HG02885 (cell line): ENCODE measurements at regions not wholly inside any gene's neighbourhood (a gene's known extent, or its start where the extent isn't known, plus 50 kb on each side); places are given as distances from the start of the nearest gene placed in this dataset.
"Not testable (repeated sequence)": the region's sequence is repeated elsewhere in the genome, so short reads cannot be mapped to it uniquely, and the experiment has no call there.

ENCODE experiments used
- ATAC-seq: cut with Tn5 transposase; IDR thresholded peaks from one replicate; pipeline ENCODE4 v1.9.1; 2021; ENCODE audit warnings: mild to moderate bottlenecking; ENCODE audit not compliant: unreplicated experiment, poor library complexity

DNA sequence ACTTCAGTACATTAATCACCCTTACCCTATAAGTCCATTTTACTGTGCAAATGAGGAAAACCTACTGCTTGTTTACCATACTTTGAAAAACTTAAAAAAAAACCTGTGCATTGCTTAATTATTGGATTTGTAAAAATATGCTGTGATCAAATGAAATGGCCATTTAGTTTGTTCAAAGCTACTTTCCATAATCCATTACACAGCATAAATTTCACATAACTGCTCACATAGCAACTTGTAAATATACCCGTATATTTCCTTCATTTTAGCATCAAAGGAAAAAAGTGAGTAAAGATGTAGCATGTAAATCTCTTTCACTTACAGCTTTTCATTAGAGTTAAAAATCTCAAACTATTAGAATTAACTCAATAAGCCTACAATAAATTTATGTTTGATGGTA is 415.1 kb downstream of the NR4A2 start:
- ATAC-seq, result no peak

DNA sequence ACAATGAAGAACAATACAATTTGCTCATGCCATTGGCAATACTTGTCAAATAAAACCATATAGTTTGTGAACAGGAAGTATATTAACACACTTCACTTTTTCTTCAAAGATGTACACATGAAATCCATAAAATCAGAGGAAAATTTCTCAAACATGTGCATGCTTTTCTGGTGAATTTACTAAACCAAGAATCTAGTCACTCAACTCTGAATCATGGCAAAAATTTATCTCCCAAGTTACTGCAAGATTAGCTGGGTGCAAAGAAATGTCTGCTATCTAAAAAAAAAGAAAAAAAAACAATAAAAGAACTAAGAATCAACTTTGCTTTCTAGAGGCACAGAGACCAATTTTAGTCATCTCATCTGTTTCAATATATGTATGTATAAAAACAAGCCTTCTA is 419.2 kb downstream of the NR4A2 start:
- no peak for ATAC-seq

DNA sequence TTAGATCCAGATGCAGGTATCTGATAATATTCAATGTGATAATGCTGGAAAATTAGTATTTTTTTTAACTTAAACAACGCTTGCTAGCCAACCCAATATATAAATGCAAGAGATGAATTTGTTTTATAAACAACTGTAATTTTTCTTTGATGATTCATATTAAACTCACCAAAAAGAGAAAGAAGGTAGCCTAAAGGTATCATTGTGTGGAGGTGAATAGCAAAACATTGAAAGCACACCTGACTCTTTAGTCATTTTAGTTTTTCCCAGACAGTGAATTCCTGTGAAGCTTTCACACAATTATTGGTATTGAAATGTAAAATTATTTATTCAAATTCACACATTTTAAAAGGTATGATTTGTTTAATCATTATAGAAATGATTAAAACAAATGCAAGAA is 424.0 kb downstream of the NR4A2 start:
- ATAC-seq, result no peak

- ATAC-seq, result no peak
Observed at GRCh38 chr2:155907211-155907610, 425.3 kb downstream of the NR4A2 start.

DNA sequence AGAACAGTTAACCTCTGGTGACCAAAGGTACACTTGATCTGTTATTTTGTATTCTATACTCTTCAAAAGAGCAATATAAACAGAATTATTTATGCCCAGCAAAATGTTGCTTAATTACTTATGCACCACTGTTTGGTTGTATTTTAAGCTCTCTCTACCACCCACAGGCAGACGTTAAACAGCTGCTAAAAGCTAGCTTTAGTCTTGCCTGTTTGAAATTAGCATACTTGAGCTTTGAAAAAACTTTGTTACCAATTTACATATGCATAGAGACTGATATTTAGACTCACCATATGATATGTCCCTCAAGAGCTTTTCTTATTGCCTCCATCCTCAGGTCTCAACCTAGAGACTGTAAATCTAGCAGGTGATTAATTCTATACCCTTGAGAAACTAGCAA is 426.9 kb downstream of the NR4A2 start:
- ATAC-seq, result no peak

- no peak for ATAC-seq
Observed at GRCh38 chr2:155904720-155905119, 427.8 kb downstream of the NR4A2 start.

GRCh38 chr2:155902635-155903034 is 429.9 kb downstream of the NR4A2 start:
- no peak for ATAC-seq

- ATAC-seq, result no peak
Observed at GRCh38 chr2:155895016-155895415, 437.5 kb downstream of the NR4A2 start.

GRCh38 chr2:155880382-155880781 is 452.1 kb downstream of the NR4A2 start:
- not testable (repeated sequence) for ATAC-seq

- ATAC-seq, result not testable (repeated sequence)
Observed at GRCh38 chr2:155879900-155880299, 452.6 kb downstream of the NR4A2 start.

DNA sequence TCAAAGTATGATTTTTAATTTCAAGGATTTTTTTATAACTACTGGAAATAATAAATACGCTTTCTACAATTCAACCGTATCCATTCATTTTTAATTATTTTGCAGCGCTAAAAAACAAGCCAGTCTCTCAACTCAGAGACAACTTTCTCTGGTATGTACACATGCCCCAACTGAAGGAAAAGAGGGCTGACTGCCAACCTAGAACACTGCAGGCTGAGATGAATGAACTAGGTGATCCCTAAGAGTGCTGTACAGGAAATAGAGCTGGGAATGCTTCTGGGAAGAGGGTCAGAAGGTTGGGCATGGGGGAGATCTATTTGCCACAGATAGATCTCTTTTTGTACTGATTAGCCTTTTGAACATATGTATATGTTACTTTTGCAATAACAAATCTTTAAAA is 460.1 kb downstream of the NR4A2 start:
- no peak for ATAC-seq

DNA sequence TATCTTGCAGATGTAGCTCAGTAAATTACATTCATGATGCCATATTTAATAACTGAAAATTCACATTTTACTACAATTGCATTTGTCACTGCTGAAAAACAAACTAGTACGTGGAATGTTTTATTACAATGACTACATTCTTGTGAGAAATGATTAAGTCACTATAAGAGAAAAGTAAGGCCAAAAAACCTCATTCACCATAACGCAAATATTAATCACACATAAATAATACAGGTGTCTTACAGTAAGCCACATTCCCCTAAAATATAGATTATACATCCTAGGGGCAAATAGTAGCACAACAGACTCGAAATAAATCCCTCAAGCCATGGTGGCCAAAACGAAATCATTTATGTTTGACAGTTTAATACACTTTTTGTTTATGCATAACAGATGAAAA is 460.6 kb downstream of the NR4A2 start:
- ATAC-seq, result no peak

DNA sequence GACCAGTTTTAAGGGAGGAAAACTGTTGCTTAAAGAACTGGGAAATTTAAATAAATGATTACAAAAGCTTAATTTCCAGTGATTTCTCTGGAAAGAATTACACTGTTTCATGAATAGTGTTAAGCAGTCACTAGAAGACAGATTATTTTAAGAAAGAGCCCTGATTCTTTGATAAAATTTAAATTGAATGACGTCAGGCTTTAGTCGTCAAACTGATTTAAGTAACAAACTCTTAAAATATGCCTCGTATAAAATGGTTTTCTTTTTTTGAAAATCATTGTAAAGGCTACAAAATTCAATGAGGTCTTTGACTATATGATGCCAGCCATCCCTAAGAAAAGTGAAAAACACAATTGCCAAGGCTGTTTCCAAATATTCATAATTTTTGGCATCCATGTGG is 465.0 kb downstream of the NR4A2 start:
- no peak for ATAC-seq

GRCh38 chr2:155866477-155866876 is 466.0 kb downstream of the NR4A2 start:
- ATAC-seq, result no peak

- ATAC-seq, result no peak
Observed at GRCh38 chr2:155852156-155852555, 480.4 kb downstream of the NR4A2 start.

DNA sequence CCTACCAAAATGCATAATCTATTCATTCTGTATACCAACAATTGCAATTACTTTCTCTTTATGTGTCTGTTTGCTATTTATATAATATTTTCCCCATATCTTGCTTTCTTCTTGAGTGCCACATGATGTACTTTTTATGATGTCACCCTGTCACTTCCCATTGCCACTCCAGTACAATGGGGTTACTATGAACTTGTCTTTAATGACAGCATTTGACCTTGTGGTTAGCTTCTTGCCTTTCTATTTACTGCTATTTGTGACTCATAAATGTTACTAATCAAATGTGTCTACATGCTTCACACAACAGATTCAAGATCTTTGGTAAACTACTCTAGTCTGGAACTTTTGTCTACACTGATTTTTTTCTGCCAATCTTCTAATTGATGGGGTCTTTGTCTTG is 486.3 kb downstream of the NR4A2 start:
- no peak for ATAC-seq

DNA sequence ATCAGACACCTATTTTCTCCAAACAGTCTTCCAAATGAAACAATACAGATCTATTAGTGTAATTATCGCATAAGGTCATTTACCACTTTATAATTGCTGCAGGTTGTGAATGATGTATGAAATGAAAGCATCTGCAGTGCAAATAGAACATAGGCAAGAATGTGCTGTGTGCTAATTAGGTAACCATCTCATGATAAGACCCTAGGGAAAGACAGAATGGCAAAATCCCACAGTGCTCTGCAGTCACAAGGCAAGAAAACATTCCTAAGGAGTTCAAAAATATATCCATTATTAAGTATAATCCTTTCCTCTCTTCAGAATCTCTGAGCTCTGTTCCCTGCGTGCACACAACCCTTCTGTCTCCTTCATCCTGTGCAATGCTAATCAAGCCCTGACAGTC is 488.1 kb downstream of the NR4A2 start:
- no peak for ATAC-seq

- no peak for ATAC-seq
Observed at GRCh38 chr2:155842103-155842502, 490.4 kb downstream of the NR4A2 start.

DNA sequence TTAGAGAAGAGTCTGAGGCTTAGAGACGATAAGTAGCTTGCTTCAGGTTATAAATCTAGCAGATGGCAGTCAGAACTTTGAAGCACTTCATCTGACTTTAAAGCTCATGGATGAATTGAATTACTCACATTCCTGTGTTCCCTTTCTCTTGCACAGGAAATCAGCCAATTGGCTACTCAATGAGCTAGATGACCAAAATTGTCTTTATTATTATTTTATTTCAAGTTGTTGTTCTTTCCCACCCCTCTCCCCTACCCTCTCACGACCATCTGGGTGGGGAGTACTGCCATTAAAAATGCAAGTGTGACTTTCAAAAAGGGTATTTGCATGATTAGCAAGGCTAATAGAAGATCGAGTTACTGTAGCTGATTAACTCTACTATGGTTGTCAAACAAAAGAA is 491.1 kb downstream of the NR4A2 start:
- no peak for ATAC-seq

DNA sequence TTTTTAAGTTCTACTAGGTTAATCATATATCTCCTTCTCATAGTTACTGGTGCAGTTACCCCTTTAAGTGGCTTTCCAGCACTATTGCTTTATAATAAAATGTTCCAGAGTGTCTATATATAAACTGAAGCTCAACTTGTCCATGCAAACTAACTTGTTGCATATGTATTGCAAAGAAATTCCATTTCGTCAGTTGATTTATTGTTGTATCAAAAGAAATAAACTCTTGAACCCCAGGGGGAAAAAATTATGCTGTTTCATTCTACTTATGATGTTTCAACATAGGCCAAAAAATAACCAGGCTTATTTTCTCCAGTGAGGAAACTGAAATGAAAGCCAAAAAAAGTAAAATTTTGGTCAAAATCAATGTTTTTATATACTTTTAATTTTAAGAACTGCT is 491.9 kb downstream of the NR4A2 start:
- no peak for ATAC-seq

DNA sequence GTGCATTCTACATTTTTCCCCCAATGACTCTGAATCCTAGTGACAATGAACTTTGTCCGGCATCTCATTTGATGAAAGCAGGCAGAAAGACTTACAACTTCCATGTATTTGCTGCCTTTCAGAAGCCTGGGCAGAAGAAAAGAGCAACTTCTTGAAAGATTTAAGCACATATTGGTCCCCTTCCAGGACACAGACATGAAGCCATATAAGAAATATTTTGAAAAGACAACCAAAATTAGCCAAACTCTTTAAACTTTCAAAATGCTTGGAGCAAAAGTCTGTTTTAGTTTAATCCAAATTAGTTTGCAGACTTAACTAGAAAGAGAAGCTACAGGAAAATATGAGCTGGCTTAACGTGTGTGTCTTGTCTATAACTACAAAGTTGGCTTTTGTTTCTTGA is 492.5 kb downstream of the NR4A2 start:
- no peak for ATAC-seq

DNA sequence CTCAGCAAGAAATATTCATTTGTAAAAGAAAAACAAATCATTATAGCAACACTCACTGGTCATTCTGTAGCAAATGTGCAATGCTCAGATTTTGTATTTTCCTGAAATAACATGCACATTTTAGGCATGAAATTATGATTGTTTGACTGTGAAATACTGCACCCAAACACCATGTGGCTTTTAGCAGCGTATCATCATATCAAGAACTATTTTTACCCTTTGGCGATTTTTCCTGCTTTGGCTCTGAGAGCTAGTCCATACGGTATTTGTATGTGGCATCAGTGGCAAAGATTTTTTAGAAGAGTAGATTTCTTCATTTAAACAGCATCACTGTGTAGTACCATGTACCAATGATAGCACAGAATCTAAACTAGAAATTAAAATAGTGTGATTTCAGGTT is 493.1 kb downstream of the NR4A2 start:
- ATAC-seq, result no peak

DNA sequence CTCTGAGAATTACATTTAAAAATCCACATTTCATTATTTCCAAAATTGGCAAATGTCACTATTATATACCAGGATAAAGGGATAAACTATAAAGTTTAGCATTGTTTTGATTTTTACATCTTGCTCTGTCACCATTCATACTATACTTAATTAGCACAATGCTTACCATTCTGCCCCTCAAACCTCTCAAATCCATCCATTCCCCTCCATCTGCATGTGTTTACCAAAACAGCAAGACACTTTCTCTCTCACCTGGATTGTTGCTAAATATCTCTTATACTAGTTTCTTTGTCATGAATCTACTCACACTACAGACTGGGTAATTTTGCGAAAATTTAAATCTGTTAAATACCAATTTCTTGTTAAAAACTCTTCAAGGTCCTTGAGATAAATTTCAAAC is 496.1 kb downstream of the NR4A2 start:
- ATAC-seq, result no peak
